ENCODE measurements at regions not wholly inside any gene's neighbourhood (a gene's known extent, or its start where the extent isn't known, plus 50 kb on each side); places are given as distances from the start of the nearest gene placed in this dataset.

DNA sequence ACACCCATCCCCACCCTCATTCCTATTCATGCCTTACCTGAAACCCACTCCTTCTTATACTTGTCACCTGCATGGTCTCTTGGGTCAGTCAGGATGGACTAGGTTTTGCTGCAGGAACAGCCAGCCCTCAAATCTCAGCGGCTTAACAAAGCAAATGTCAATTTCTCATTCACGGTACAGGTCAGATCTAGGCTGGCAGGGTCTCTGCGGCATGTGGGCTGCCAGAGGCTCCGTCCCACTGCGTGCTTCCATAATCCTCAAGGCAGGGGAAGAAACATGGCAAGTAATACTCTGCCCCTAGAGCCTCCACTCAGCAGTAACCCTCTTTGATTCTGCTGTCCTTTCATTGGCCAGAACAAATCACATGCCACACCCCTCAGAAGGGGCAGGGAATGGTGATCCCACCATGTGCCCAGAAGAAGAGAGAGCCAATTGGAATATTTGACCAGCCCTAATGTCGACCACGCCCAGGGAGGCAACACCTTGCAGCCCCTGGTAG, 114.9 kb upstream of the ZMIZ1 start:
- no peak for TF ChIP-seq EZH2phosphoT487 (IDR thresholded peaks at IDR 0.05; ENCODE audit: borderline replicate concordance, low read depth)
- TF ChIP-seq, protein P1, sequence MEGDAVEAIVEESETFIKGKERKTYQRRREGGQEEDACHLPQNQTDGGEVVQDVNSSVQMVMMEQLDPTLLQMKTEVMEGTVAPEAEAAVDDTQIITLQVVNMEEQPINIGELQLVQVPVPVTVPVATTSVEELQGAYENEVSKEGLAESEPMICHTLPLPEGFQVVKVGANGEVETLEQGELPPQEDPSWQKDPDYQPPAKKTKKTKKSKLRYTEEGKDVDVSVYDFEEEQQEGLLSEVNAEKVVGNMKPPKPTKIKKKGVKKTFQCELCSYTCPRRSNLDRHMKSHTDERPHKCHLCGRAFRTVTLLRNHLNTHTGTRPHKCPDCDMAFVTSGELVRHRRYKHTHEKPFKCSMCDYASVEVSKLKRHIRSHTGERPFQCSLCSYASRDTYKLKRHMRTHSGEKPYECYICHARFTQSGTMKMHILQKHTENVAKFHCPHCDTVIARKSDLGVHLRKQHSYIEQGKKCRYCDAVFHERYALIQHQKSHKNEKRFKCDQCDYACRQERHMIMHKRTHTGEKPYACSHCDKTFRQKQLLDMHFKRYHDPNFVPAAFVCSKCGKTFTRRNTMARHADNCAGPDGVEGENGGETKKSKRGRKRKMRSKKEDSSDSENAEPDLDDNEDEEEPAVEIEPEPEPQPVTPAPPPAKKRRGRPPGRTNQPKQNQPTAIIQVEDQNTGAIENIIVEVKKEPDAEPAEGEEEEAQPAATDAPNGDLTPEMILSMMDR (IDR thresholded peaks at IDR 0.05) = no peak
- TF ChIP-seq, protein P2, sequence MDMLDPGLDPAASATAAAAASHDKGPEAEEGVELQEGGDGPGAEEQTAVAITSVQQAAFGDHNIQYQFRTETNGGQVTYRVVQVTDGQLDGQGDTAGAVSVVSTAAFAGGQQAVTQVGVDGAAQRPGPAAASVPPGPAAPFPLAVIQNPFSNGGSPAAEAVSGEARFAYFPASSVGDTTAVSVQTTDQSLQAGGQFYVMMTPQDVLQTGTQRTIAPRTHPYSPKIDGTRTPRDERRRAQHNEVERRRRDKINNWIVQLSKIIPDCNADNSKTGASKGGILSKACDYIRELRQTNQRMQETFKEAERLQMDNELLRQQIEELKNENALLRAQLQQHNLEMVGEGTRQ (IDR thresholded peaks at IDR 0.05; ENCODE audit: borderline replicate concordance, low read depth, low read length) = no peak
- no peak for TF ChIP-seq RCOR1 (IDR thresholded peaks at IDR 0.05; ENCODE audit: low read length)
- no peak for TF ChIP-seq JUND (IDR thresholded peaks at IDR 0.05)
- TF ChIP-seq FOXJ3 (CRISPR knock-in tag; IDR thresholded peaks at IDR 0.05) = no peak
- TF ChIP-seq, protein P3, sequence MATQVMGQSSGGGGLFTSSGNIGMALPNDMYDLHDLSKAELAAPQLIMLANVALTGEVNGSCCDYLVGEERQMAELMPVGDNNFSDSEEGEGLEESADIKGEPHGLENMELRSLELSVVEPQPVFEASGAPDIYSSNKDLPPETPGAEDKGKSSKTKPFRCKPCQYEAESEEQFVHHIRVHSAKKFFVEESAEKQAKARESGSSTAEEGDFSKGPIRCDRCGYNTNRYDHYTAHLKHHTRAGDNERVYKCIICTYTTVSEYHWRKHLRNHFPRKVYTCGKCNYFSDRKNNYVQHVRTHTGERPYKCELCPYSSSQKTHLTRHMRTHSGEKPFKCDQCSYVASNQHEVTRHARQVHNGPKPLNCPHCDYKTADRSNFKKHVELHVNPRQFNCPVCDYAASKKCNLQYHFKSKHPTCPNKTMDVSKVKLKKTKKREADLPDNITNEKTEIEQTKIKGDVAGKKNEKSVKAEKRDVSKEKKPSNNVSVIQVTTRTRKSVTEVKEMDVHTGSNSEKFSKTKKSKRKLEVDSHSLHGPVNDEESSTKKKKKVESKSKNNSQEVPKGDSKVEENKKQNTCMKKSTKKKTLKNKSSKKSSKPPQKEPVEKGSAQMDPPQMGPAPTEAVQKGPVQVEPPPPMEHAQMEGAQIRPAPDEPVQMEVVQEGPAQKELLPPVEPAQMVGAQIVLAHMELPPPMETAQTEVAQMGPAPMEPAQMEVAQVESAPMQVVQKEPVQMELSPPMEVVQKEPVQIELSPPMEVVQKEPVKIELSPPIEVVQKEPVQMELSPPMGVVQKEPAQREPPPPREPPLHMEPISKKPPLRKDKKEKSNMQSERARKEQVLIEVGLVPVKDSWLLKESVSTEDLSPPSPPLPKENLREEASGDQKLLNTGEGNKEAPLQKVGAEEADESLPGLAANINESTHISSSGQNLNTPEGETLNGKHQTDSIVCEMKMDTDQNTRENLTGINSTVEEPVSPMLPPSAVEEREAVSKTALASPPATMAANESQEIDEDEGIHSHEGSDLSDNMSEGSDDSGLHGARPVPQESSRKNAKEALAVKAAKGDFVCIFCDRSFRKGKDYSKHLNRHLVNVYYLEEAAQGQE (IDR thresholded peaks at IDR 0.05; ENCODE audit: low read depth, low read length) = no peak
